ENCODE measurements at regions not wholly inside any gene's neighbourhood (a gene's known extent, or its start where the extent isn't known, plus 50 kb on each side); places are given as distances from the start of the nearest gene placed in this dataset.

DNA sequence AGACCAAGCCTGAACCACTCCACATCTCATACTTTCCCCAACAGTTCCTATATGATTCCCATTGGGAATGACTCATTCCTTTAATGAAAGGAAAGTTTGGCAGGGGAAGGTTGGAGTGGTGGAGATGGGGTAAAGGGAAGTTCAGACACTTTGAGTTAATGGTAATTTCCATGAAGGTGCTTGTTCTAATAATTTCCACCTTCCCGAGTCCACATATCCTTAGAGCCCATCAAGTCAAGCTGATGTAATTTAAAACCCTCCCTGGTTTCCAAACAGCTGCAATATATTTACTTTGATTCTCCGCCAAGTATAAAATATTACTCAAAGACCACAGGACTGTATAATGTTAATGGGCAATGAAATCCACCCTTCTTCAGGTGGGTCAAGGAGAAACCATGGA lies 95.0 kb upstream of the GALNT15 start:
- peak; percentile 45 for DNase-seq

DNA sequence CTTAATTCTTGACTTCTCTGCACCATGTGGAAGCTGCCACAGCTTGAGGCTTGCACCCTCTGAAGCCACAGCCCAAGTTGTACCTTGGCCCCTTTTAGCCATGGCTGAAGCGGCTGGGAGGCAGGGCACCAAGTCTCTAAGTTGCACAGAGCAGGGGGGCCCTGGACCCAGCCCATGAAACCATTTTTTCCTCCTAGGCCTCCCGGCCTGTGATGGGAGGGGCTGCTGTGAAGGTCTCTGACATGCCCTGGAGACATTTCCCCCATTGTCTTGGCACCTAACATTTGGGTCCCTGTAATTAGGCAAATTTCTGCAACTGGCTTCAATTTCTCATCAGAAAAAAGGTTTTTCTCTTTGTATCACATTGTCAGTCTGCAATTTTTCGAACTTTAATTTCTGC lies 92.8 kb upstream of the GALNT15 start:
- DNase-seq, result no peak

DNA sequence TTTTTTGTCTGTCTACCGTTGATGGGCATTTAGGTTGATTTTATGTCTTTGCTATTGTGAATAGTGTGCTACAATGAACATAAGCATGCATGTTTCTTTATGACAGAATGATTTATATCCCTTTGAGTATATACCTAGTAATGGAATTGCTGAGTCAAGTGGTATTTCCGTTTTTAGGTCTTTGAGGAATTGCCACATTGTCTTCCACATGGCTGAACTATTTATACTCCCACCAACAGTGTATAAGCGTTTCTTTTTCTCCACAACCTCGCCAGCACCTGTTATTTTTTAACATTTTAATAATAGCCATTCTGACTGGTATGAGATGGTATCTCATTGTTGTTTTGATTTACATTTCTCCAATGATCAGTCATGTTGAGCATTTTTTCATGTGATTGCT lies 89.6 kb upstream of the GALNT15 start:
- DNase-seq, result no peak

DNA sequence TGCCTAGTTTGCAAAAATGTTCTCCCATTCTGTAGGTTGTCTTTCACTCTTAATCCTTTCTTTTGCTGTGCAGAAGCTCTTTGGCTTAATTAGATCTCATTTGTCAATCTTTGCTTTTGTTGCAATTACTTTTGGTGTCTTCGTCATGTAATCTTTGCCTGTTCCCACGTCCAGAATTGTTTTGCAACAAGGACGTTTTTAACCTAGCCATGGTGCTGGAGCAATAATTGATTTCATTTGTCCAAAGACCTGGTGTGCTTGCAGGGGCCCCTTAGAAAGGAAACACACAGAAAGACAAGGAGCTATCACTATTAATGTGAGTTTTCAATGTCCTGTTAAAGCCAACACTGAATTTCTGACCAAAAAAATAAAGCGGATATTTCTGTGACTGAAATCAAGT lies 89.1 kb upstream of the GALNT15 start:
- DNase-seq, result no peak

DNA sequence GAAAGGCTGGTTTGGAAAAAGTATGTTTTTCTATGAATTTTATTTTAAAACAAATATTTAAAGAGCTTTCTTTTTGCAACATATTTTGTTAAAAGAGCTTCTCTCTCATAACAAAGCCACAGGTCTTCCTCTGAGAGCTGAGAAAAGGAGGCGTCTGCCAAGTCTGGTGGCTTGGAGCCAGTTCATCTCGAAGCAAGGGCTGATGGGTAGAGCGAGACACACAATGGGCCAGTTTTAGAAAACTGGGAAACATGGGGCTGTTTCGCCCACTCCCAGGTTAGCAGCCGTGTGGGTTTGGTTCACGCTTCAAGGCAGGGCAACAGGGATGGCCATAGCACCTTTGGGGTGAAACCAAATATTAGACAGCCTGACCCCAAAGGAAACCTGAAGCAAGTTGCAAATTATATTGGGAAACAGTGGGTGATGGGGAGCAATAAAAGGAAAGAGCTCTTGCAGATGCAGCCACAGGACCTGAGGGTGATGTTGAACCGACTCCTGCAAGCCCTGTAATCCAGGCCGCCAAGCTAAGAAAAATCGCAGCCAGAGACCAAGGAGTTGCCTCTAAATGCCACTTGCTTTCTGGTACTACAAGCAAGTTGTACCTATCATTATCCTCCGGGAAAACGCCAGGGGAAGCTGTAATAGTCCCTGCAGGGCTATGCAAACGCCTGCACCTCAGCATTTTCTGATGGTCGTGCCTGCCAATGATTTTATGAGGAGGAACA lies 88.4 kb upstream of the GALNT15 start:
- peak; percentile 38 for DNase-seq

DNA sequence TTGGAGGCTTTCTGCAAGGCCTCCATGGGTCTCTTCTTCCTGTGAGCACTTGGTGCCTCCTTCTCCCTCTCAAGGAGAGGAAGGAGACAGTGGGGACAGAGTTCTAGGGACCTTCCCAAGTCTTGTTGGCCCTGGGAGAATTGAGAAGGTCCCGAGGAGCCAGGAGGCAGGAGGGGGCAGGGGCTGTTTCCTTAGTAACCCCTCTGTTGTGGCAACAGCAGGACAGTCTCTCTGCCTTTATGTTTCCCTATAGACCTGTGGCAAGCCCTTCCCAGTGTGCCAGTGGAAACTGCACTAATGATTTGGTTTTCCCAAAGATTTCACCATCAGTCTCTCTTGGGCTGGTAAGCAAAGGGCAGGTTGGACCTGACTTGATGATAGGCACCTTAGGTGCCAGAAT lies 87.8 kb upstream of the GALNT15 start:
- no peak for DNase-seq

DNA sequence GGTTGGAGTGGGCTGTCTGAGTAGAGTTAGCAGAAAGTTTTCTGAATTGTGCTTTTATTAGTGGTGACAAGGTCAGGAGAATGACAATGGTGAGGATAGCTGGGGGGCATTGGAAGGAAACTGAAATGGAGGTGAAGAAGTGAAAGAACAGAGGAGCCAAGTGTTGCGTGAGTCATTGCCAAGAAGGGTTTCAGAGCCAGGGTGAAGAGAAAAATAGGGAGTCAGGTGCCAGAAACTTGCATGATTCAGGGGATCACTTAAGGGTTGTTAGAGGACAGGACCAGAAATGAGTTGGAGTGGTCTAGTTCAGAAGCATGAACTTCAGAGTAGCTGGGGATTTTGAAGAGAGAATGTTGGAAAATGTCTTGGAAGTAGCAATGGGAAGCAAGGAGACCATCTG lies 86.0 kb upstream of the GALNT15 start:
- no peak for DNase-seq

DNA sequence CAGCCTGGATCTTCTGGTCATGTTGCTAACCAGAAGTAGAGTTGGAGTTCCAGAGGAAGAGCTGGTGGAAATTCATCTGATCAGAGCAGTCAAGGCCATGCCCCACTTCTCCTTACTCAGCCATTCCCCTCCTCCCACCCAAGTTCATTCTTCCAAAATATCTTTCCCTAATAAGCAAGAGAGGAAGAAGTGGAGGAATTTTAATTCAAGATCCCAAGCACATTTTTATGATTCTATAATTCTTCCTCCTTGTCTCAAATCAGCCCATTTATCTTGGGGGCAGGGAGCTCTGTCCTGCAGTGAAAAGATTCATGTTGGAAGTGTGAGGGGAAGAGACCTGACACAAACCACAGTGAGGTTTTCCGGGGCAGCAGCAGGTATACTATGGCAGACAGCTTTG lies 85.0 kb upstream of the GALNT15 start:
- no peak for DNase-seq

DNA sequence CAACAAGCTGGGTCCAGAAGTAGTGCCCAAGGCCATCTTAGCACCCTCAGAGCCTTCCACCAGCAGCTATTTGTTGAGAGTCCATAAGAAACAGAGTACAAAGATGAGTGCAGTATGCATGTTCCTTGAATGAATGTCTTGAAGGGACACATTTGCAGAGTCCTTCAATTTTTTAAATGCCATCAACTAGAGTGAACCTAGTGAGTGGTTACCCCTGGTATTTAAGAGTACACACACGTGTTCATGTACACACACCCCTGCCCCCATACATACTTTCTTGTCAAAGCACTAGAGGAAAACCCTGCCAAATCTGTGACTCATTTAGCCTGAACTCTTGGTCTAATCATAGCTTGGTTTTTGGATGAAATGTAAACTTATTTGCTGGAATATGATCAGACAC lies 84.5 kb upstream of the GALNT15 start:
- peak; percentile 27 for DNase-seq

DNA sequence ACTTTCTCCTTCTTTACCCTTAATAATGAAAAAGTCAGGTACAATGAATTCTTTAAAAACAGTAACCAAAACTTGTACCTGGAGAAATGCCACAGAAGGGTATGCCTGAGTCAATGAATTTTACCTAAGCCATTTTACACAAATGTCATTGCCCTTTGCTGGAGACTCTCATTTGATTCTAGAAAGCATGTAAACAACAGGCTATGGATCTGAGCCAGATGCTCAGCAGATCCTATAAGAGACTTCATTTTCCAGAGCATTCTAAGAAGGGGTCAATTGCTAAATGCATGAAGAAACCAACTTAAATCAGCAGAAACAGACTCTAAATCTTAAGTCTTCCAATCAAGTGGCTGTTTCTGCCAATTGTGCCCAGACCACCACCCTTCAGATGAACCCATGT lies 83.8 kb upstream of the GALNT15 start:
- DNase-seq, result no peak

DNA sequence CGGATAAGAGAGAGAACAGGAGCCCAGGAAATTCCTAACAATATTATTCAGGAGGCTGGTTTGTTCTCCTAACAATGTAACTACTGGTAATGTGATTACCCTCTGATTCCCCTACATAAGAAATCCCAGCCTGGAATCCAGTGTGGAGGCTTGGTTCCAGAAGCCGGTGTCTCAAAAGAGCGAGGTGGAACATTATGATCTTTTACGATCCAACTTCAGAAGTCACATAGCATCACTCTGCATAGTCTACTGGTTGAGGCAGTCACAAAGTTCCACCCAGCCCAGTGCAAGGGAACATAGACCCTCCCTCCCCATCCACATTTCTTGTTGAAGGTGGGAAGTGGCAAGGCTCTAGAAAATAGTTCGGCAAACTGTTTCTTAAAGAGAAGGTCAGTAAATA lies 81.6 kb upstream of the GALNT15 start:
- DNase-seq, result no peak

DNA sequence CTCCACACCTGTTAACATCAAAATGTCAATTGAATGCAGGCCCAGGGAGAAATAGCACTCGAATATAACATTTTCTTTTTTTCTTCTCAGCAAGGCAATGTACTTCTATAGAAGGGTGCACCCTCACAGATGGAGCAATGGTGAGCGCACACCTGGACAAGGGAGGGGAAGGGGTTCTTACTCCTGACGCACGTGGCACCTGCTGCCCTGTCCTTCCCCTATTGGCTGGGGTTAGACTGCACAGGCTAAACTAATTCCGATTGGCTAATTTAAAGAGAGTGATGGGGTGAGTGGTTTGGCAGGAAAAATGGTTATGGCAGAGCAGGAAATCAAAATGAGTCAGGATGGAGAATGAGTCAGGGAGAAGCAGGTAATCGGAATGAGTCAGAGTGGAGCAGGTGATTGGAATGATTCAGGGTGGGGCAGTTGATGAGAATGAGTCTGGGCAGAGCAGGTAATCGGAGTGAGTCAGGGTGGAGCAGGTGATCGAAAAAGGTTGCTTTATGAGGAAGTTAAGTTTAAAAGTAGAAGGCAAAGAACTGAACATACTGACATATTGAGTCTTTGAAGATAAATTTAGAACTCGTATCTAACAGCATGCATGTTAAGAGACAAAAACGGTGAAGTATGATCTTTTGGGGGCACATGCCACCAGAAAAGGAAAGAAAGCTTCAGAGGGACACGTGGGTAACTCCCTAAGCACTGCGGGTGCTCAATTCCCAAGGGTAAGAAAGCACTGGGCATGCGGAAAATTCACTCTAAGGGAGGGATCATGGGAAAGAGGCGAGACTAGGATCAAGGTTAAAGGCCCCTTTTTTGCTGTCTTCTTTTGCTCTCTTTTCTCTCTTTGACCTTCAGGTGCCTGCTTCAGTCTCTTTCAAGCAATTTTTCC lies 72.9 kb upstream of the GALNT15 start:
- no peak for DNase-seq

DNA sequence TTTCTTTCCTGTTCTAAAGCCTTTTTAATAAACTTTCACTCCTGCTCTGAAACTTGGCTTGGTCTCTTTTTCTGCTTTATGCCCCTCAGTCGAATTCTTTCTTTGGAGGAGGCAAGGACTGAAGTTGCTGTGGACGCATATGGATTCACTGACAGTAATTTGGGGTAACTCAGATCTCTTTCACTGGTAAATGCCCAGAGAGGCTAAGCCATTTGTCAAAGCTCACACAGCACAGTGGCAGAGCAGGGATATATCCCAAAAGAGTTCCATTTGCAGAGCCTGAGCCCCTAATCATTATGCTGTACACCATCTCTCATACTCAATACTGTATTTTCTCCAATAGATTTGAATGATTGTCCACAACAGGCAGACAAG lies 72.3 kb upstream of the GALNT15 start:
- no peak for DNase-seq

DNA sequence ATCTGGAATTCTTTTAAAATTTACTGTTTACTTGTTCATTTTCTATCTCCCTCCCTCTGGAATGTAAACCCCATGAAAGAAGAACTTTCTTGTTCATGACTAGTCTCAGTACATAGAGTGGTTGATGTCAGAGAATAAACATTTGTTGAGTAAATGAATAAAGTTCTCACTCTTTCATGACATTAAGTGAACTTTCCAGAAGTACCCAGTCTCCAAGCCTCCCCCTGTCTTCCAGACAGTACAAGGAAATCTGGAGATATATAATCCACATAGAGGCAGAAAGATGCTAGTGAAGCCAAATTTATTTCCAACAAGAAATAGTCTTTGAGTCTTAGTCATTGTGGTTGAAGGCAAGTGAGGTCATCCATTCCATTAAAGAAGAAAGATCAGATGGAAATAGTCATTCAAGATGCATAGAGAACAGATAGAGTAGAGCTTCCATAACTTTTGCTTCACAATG lies 71.5 kb upstream of the GALNT15 start:
- DNase-seq, result no peak

DNA sequence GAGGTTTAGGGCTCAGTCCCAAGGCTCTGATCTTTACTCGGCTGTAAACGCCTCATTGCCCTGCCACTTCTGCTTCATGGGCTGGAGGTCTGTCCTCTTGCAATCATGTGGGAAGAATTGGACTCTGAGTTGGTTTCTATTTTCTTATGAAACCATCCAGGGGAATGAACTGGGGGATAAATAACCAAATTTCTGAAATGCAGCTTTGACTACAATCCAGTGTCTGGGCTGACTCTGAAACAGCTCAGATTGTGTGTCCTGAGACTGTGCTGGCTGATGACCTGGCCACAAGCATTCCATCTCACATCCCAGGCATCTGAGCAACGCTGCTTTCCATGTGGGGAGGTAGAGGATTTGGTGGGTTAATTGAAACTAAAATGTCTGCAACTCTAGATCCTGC lies 71.0 kb upstream of the GALNT15 start:
- DNase-seq, result no peak

DNA sequence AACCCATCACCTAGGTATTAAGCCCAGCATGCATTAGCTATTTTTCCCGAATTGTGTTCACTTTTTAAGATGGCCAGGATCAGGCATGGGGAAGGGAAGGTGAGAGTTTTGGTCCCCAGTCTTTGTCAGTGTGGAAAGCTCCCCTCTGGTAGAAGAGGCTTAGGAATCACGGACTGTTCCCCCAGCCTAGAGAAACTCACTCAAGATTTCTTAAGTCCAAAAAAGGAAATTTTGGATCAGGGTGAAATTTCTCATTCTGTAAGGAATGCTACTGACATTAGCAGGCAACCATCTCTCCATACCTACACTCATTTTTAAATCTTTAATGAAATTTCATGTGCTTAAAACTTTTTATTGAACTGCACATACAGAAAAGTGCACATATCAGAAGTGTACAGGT lies 70.3 kb upstream of the GALNT15 start:
- no peak for DNase-seq

DNA sequence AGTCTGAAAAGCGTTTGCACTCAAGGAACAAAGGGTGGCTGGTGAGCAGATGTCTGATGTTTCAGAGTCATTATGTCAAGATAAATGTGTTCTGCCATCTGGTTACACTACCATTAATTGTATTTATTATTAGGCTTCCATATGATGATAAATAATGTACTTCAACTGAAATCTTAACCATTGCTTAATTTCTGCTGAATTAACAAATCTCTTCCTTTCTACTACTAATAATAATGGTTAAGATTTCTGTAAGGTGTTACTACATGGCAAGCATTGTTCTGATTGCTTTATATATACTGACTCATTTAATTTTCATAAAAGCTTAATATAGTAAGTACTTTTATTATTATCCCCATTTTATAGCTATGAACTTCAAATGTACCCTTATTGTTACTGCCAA lies 68.4 kb upstream of the GALNT15 start:
- DNase-seq, result peak; percentile 42

DNA sequence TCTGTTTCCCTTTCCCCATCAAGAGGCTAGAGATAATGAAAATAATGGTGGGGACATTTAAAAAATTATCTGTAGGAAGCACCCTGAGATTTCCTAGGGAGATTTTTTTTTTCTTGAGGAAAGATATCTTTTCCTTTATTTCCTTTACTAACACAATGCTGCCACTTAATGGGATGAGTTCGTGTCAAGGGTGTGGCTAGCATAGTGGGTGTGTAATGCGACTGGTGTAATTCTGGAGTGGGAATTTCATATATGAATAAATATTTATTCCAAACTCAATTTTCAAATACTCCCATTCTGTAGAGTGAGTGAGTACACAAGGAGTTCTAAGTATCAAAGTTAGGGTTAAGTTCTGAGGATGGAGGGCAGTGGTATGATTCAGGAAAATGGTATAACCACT lies 66.1 kb upstream of the GALNT15 start:
- no peak for DNase-seq

DNA sequence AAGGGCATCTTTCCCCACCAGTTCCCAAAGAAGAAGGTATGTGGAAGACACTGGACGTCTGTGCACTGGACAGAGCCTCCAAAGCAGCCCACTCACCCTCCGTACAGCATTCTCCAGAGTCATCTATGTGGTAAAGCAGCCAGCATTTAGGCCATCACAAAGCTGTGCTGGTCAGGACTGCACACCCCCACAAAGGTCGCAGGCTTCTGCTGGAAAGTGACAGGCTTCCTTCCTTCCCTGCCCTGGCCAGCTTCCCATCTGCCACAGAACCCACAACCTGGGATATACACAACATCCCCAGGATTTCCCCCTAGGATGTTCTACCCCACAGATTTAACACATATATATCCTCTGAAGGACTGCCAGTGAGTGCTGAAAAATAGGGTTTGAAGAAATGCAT lies 64.6 kb upstream of the GALNT15 start:
- no peak for DNase-seq

DNA sequence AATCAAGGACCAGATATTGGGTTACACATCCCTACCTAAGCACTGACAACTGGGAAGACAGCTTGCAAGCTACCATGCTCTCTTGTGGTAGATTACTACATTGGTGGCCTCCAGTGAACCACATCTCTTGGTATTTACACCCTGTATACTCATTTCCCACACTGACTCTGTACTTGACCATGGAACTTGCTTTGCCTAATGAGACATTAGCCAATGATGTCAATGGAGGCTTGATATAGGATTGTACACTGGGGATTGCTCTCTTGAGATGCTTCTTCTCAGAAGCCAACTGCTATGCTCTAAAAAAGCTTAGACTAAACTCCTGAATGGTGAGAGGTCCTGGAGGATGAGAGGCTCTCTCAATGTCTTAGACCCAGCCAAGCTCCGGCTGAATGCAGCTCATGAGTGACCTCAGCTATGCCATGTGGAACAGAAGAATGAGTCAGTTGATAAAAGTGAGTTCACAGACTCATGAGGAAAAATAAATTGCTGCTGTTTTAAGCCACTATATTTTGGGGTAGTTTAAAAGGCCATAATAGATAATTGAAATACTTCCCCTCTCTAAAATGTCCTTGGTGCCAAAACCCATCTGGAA lies 61.5 kb upstream of the GALNT15 start:
- no peak for DNase-seq

DNA sequence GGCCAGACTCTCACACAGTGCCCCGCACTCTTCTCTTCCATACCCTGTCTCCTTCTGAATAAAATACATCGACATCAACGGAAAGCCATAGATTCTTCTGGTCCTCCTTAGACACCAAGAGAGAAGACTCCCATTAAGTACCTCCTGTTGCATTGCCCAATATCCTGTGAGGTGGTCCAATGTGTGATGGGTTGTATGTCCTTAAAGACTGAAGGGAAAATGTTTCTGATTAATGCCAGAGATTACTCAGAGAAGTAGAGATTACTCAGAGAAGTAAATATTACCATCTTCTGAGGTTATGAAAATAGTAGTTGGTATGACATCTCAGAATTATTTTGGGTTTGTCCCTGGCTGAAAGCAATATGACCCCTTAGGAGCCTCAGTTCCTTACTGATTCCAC lies 60.8 kb upstream of the GALNT15 start:
- no peak for DNase-seq

DNA sequence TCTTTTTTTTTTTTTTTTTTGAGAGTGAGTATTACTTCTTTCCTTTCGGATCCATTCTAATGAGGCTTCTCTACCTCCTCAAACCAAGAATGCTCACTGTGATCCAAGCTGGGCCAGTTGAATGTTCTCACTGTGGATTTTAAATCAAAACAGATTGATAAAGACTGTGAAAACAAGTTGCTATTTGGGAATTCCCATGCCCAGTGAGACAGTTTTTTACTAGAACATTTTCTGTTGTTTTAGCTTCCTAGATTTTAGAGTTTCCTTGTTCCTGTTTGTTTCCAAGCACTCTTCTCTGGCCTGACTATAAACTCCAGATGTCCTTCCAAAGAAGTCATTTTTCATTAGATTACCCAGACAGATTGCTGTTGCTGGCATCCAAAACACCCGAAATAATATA lies 60.1 kb upstream of the GALNT15 start:
- peak; percentile 49 for DNase-seq

DNA sequence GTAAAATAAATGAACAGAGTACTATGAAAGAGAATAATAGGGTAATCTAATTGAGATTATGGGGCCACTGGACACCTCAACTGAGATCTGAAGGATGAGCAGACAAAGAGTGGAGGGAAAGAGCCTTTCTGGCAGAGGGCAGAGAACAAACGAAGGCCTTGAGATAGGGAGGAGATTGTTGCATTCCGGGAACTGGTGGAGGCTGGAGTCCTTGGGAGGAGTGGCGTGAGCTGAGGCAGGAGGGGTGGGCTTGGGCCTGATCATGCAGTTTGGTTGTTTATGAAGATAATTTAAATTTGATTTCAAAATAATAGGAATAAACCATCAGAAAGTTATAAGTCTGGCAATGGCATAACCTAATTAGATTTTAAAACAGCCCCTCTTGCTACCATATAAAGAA lies 59.5 kb upstream of the GALNT15 start:
- no peak for DNase-seq

DNA sequence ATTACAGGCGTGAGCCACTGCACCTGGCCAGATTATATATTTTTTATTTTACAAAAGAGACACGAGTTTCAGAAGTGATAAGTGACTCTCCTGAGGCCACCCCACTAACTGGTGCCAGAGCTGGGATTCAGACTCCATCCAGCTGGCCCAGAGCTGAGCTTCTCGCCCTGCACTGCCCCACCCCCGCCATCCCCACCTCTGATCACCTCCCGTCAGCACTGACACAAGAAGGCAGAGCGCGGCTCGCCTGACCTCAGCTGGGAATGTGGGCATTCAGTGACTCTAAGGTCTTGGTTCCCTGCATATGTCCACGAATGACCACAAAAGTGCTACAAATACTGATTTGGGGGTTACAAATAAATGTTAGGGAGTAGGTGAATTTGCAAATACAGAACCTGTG lies 56.1 kb upstream of the GALNT15 start:
- no peak for DNase-seq

Measured in NCI-H446 treated with DMSO at 0.1 percent for 48 hours (cell line).